Iris pigment epithelial cell (primary cell): ENCODE measurements at regions not wholly inside any gene's neighbourhood (a gene's known extent, or its start where the extent isn't known, plus 50 kb on each side); places are given as distances from the start of the nearest gene placed in this dataset.

Experiments used
- DNase-seq: peaks from one replicate; pipeline ENCODE4 v3.0.0-alpha.2; 2011; ENCODE audit warnings: low read depth

- no peak for DNase-seq
Observed at GRCh38 chr6:124877468-124877867, 84.8 kb upstream of the RNF217 start.

DNA sequence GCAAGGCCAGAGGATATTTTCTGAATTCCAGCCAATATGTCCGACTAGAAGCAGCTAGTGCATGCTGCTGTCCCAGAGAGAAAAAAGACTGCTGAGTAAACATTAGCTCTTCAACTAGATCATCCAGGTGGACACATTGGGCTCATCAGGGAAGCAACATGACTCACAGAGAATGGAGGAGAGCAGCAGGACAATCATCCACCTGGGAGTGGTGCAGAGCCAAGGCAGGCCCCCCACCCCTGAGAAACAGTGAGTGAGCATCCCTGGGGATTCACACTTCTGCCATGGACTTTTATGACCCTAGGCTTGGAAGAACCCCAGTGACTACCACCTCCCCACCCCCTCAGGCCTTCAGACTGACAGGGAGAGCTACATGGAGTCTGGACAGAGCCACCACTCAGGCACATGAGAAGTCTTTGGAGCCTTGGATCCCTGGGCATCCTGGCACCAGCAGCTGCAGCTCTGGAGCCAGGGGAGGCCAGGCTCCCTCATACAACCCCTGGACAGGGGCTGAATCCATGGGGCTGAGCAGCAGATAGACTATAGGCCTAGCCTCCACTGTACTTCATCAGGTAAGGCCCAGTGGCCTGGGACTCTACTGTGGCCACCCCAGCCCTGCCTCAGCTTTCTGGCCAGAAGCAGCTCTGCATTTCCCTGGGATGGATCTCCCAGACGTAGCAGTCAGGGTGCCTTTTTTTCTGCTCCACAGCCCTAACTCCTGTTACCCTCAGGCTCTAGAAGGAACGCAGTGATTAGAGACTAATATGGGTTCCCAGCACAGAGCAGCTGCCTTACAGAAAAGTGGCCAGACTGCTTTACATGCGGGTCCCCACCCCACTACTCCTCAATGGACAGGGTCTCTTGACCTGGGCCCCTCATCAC is 82.9 kb upstream of the RNF217 start:
- no peak for DNase-seq

- no peak for DNase-seq
Observed at GRCh38 chr6:124879992-124880355, 82.3 kb upstream of the RNF217 start.

DNA sequence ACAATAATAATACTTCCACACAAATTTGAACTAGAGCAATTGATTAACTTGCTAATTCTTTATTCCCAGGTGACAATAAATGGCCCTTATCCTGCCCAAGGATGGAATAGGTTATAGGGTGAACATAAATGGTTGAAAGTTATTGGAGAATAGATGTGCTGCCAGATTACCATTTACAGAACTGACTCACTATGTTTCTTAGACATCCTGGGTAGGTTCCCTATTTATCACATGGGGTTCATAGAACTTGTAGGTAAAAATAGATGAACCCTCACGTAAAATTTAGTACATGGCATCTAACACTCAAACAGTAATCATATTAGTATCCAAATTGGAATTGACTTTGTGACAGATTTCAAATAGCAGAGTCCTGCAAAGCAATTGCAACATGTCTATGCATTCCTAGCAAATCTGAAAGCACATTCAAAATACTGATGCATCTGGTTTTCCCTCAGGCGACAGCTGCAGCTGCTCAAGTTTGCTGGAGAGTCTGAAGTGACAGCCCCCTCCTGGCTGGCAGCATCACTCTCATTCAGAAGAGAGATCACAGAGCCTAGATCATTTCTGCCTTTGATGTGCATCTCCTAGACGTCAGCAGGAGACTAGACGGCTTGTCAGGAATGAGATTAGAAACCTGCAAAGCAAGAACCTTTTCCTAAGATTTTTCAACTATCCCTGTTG is 80.2 kb upstream of the RNF217 start:
- peak; percentile 47 for DNase-seq

- DNase-seq = peak; percentile 73
Observed at GRCh38 chr6:124882579-124883393, 79.5 kb upstream of the RNF217 start.

GRCh38 chr6:124885171-124885570 is 77.1 kb upstream of the RNF217 start:
- DNase-seq = peak; percentile 65

DNA sequence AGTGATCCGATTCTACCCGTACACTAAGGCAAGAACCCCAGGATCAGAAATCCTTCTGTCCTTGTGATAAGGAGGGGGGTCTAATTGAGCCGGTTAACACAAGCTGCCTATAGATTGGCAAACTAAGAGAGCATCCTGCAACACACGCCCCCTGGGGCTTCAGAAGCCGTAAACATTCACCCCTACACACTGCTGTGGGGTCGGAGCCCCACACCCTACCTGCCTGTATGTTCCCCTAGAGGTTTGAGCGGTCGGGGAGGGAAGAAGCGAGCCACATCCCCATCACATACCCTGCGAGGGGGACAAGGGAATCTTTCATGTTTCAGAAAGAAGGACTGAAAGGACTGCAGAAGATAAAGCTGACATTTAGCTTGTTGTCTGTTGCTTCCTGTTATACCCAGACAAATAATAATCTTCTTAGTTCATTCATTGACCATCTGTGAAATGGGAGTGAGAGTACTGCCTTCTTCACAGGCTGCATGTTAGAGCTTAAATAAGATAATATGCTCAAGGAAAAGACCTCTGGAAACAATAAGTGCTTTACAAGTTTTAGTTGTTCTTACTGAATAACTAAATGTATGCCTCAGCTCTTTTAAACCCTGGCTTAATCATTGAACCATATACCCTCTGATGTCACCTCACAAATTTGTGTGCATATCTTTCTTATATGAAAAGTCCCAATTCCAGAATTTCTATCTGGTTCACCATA is 74.2 kb upstream of the RNF217 start:
- no peak for DNase-seq

DNA sequence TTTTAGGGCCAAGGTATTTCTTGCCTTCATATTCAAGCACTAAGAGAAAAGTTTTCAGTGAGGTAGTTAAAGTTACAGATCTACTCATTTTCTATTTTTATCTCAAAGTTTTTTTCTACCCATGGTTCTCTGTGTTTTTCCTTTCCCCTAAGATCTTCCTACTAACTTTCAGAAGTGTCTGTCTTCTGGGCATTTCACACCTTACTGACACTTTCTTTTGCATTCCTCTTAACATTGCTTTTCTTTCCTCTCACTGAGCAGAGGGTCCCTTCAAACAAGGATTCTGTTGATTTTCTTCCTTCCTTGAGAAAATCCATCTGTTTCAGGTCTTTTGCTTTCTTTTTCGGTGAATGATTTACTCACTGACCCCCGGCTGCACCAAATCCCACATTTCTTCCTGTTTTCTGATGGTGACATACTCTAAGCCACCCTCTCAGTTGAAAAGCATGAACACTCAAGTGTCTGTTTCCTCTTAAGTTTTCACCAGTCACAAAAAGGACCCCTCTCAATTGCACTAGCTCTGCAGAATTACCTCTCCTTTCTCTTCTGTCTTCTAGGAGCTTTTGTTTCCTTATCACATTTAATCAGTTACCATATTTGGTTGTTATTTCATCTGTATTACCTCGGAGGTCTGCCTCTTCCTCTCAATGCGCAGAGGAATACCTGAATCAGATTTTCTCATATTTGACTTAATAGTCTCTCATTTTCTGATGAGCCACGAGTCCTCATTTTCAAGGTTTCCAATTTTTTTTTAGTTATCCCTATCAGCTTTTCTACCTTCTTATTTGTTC is 73.5 kb upstream of the RNF217 start:
- DNase-seq = peak; percentile 24

GRCh38 chr6:124901084-124901483 is 61.2 kb upstream of the RNF217 start:
- no peak for DNase-seq

DNA sequence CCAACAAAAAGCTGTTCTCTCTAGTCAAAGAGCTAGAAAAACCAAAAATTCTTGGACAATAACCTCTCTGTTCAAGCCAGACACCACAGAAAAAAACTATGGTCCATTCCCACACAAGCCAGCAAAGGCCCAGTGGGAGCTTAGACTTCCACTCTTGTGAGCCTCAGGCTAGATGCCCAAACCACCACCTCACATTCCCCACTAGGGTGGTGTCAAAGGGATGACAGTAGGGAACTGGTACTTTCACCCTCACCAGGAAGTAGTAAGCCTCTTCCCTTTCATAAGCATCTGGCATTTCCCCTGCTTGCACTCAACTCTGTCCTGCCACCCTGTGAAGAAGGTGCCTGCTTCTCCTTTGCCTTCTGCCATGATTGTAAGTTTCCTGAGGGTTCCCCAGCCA is 58.4 kb upstream of the RNF217 start:
- no peak for DNase-seq

GRCh38 chr6:124907596-124907995 is 54.6 kb upstream of the RNF217 start:
- no peak for DNase-seq
